ENCODE measurements at regions not wholly inside any gene's neighbourhood (a gene's known extent, or its start where the extent isn't known, plus 50 kb on each side); places are given as distances from the start of the nearest gene placed in this dataset.
"Not testable (repeated sequence)": the region's sequence is repeated elsewhere in the genome, so short reads cannot be mapped to it uniquely, and the experiment has no call there.

- DNase-seq = no peak
These were observed 385.6 kb downstream of the PTPRU start for GRCh38 chr1:29621826-29622435.

GRCh38 chr1:29620631-29621030 is 384.3 kb downstream of the PTPRU start:
- DNase-seq = no peak

GRCh38 chr1:29607236-29607635 is 370.9 kb downstream of the PTPRU start:
- no peak for DNase-seq

GRCh38 chr1:29604796-29605195 is 368.5 kb downstream of the PTPRU start:
- not testable (repeated sequence) for DNase-seq

GRCh38 chr1:29603622-29604021 is 367.3 kb downstream of the PTPRU start:
- DNase-seq = no peak

- no peak for DNase-seq
These were observed 365.9 kb downstream of the PTPRU start for GRCh38 chr1:29602203-29602602.

GRCh38 chr1:29601021-29601420 is 364.7 kb downstream of the PTPRU start:
- no peak for DNase-seq

GRCh38 chr1:29599826-29600225 is 363.5 kb downstream of the PTPRU start:
- no peak for DNase-seq

- no peak for DNase-seq
These were observed 362.7 kb downstream of the PTPRU start for GRCh38 chr1:29599071-29599470.

GRCh38 chr1:29597861-29598260 is 361.5 kb downstream of the PTPRU start:
- DNase-seq = no peak

- no peak for DNase-seq
These were observed 357.5 kb downstream of the PTPRU start for GRCh38 chr1:29593601-29594382.

GRCh38 chr1:29592731-29593130 is 356.4 kb downstream of the PTPRU start:
- no peak for DNase-seq

GRCh38 chr1:29592261-29592615 is 355.9 kb downstream of the PTPRU start:
- DNase-seq = no peak

GRCh38 chr1:29591601-29592260 is 355.4 kb downstream of the PTPRU start:
- no peak for DNase-seq

GRCh38 chr1:29590583-29591565 is 354.6 kb downstream of the PTPRU start:
- no peak for DNase-seq

GRCh38 chr1:29589716-29590115 is 353.4 kb downstream of the PTPRU start:
- not testable (repeated sequence) for DNase-seq

GRCh38 chr1:29586991-29587745 is 350.8 kb downstream of the PTPRU start:
- DNase-seq = no peak

- no peak for DNase-seq
These were observed 349.9 kb downstream of the PTPRU start for GRCh38 chr1:29586215-29586614.

GRCh38 chr1:29585656-29586055 is 349.3 kb downstream of the PTPRU start:
- DNase-seq = no peak

- DNase-seq = no peak
These were observed 348.9 kb downstream of the PTPRU start for GRCh38 chr1:29585201-29585600.

GRCh38 chr1:29584776-29585175 is 348.5 kb downstream of the PTPRU start:
- DNase-seq = no peak

- no peak for DNase-seq
These were observed 348.0 kb downstream of the PTPRU start for GRCh38 chr1:29584362-29584761.

Data from NCI-H1105 treated with DMSO at 0.1 percent for 48 hours (cell line).